IMR-90 (cell line): ENCODE measurements at regions not wholly inside any gene's neighbourhood (a gene's known extent, or its start where the extent isn't known, plus 50 kb on each side); places are given as distances from the start of the nearest gene placed in this dataset.

Source experiments
- ATAC-seq: fragments of 200-7000 bp; cut with Tn5 transposase; 2 replicates; pipeline ENCODE4 v1.9.1; 2020; ENCODE audit warnings: low read depth, mild to moderate bottlenecking, moderate library complexity
- BruUV-seq: library from RNA; stranded (reverse); fragments of 400-500 nt; replicated peaks from 2 replicates; lab custom pipeline; 2021; lab: Mats Ljungman, UMichigan
- CTCF ChIA-PET: fragments of 300-600 bp; formaldehyde crosslinking; extraction: SDS; loops from one replicate; lab custom pipeline; 2021; ENCODE audit warnings: antibody characterized with exemption; lab: Yijun Ruan, JAX
- POLR2A ChIA-PET: fragments of 300-600 bp; sonication (Branson Sonifier 250); formaldehyde crosslinking; loops from one replicate; lab custom pipeline; 2022; ENCODE audit warnings: antibody characterized with exemption; ENCODE audit not compliant: unreplicated experiment; lab: Charles Lee
- DNase-seq: peaks from one replicate; pipeline ENCODE4 v3.0.0; 2013
- H2AFZ ChIP-seq: replicated peaks from 2 replicates; pipeline ENCODE3; 2013; ENCODE audit warnings: low read length, mild to moderate bottlenecking; ENCODE audit not compliant: poor library complexity
- H2AK5ac ChIP-seq: 2 replicates; pipeline ENCODE4 v1.6.1; 2013; ENCODE audit warnings: low read depth, low read length, inconsistent platforms
- H2AK9ac ChIP-seq: replicated peaks from 2 replicates; pipeline ENCODE3; 2013; ENCODE audit warnings: mild to moderate bottlenecking, low read depth, low read length, moderate library complexity; ENCODE audit not compliant: poor library complexity
- H2BK120ac ChIP-seq: 2 replicates; pipeline ENCODE4 v1.6.1; 2013; ENCODE audit warnings: low read depth, low read length, inconsistent platforms
- H2BK15ac ChIP-seq: 3 replicates; pipeline ENCODE4 v1.6.1; 2013; ENCODE audit warnings: low read depth, low read length, inconsistent platforms
- H2BK20ac ChIP-seq: 2 replicates; pipeline ENCODE4 v1.6.1; 2013; ENCODE audit warnings: low read depth, mild to moderate bottlenecking, inconsistent platforms, low read length, moderate library complexity
- H2BK5ac ChIP-seq: 2 replicates; pipeline ENCODE4 v1.6.1; 2013; ENCODE audit warnings: mild to moderate bottlenecking, low read depth, low read length, inconsistent platforms; ENCODE audit not compliant: poor library complexity, severe bottlenecking
- H3K14ac ChIP-seq: replicated peaks from 2 replicates; pipeline ENCODE4 v1.6.1; 2013; ENCODE audit warnings: low read depth, low read length, inconsistent platforms
- H3K18ac ChIP-seq: 2 replicates; pipeline ENCODE4 v1.6.1; 2013; ENCODE audit warnings: low read depth, low read length, control low read depth
- H3K23ac ChIP-seq: 2 replicates; pipeline ENCODE4 v1.6.1; 2013; ENCODE audit warnings: low read depth, low read length, inconsistent platforms
- H3K27ac ChIP-seq: 2 replicates; pipeline ENCODE4 v1.5.1; 2013; ENCODE audit warnings: mild to moderate bottlenecking, control low read depth, low read length; ENCODE audit not compliant: insufficient read depth
- H3K27me3 ChIP-seq: 2 replicates; pipeline ENCODE4 v1.6.1; 2013; ENCODE audit warnings: low read length; ENCODE audit not compliant: control insufficient read depth, insufficient read depth
- H3K36me3 ChIP-seq: 2 replicates; pipeline ENCODE4 v1.6.1; 2013; ENCODE audit warnings: low read length, mixed read lengths; ENCODE audit not compliant: control insufficient read depth, insufficient read depth
- H3K4ac ChIP-seq: 2 replicates; pipeline ENCODE4 v1.6.1; 2013; ENCODE audit warnings: low read depth, low read length, inconsistent platforms
- H3K4me1 ChIP-seq: 2 replicates; pipeline ENCODE4 v1.6.1; 2013; ENCODE audit warnings: low read length, mixed read lengths; ENCODE audit not compliant: control insufficient read depth, insufficient read depth
- H3K4me2 ChIP-seq: 2 replicates; pipeline ENCODE4 v1.6.1; 2013; ENCODE audit warnings: low read depth, mild to moderate bottlenecking, control low read depth, low read length, moderate library complexity
- H3K4me3 ChIP-seq: 2 replicates; pipeline ENCODE4 v1.5.1; 2013; ENCODE audit warnings: low read depth, mild to moderate bottlenecking, control low read depth, low read length, moderate library complexity; ENCODE audit not compliant: insufficient read depth
- H3K56ac ChIP-seq: 2 replicates; pipeline ENCODE4 v1.6.1; 2013; ENCODE audit warnings: low read length, inconsistent platforms; ENCODE audit not compliant: insufficient read depth; ENCODE audit errors: extremely low read depth
- H3K79me1 ChIP-seq, 2 experiments: 2 replicates each; pipeline ENCODE4 v1.6.1; 2013; ENCODE audit warnings: low read length in 2 of 2, inconsistent platforms in 1 of 2, low read depth in 1 of 2
- H3K9ac ChIP-seq: 2 replicates; pipeline ENCODE4 v1.6.1; 2013; ENCODE audit warnings: low read depth, low read length, control low read depth
- H3K9me1 ChIP-seq: 2 replicates; pipeline ENCODE4 v1.6.1; 2013; ENCODE audit warnings: low read length, inconsistent platforms; ENCODE audit not compliant: insufficient read depth
- H3K9me3 ChIP-seq: 2 replicates; pipeline ENCODE4 v1.6.1; 2013; ENCODE audit warnings: low read length; ENCODE audit not compliant: control insufficient read depth, insufficient read depth
- H4K20me1 ChIP-seq: 2 replicates; pipeline ENCODE4 v1.6.1; 2013; ENCODE audit warnings: low read length, inconsistent platforms; ENCODE audit not compliant: insufficient read depth
- H4K5ac ChIP-seq: 2 replicates; pipeline ENCODE4 v1.6.1; 2013; ENCODE audit warnings: mild to moderate bottlenecking, low read depth, low read length, control low read depth
- H4K8ac ChIP-seq, 2 experiments: 2 replicates each; pipeline ENCODE4 v1.6.1; 2013; ENCODE audit warnings: low read depth in 2 of 2, low read length in 2 of 2, control low read depth in 1 of 2, inconsistent platforms in 1 of 2
- H4K91ac ChIP-seq: 2 replicates; pipeline ENCODE4 v1.6.1; 2013; ENCODE audit warnings: low read depth, low read length, inconsistent platforms; ENCODE audit not compliant: insufficient read depth
- BHLHE40 ChIP-seq: fragments of 150-350 bp; IDR thresholded peaks from 2 replicates; pipeline ENCODE4 v1.6.1; 2016; ENCODE audit warnings: mild to moderate bottlenecking, low read depth, low read length
- CEBPB ChIP-seq: IDR thresholded peaks from 2 replicates; pipeline ENCODE4 v1.6.1; 2012; ENCODE audit warnings: low read depth, low read length, improper control_type of control experiment
- CHD1 ChIP-seq: IDR thresholded peaks from 2 replicates; pipeline ENCODE4 v1.6.1; 2012; ENCODE audit warnings: low read depth, low read length, improper control_type of control experiment
- FOS ChIP-seq: fragments of 150-350 bp; IDR thresholded peaks from 2 replicates; pipeline ENCODE4 v1.6.1; 2016; ENCODE audit warnings: low read depth, low read length
- MAFK ChIP-seq: IDR thresholded peaks from 2 replicates; pipeline ENCODE4 v1.6.1; 2012; ENCODE audit warnings: low read depth, low read length, improper control_type of control experiment
- MAZ ChIP-seq: IDR thresholded peaks from 2 replicates; pipeline ENCODE4 v1.6.1; 2012; ENCODE audit warnings: low read depth, mild to moderate bottlenecking, low read length, improper control_type of control experiment, moderate library complexity, borderline replicate concordance
- MXI1 ChIP-seq: IDR thresholded peaks from 2 replicates; pipeline ENCODE4 v1.6.1; 2012; ENCODE audit warnings: low read depth, mild to moderate bottlenecking, low read length, moderate library complexity, borderline replicate concordance
- NFE2L2 ChIP-seq: fragments of 150-350 bp; IDR thresholded peaks from 2 replicates; pipeline ENCODE4 v1.6.1; 2016; ENCODE audit warnings: low read depth, mild to moderate bottlenecking, low read length
- POLR2A ChIP-seq: IDR thresholded peaks from 2 replicates; pipeline ENCODE4 v1.6.1; 2012; ENCODE audit warnings: mild to moderate bottlenecking, low read depth, low read length
- RAD21 ChIP-seq: IDR thresholded peaks from 2 replicates; pipeline ENCODE4 v1.6.1; 2012; ENCODE audit warnings: low read length, improper control_type of control experiment
- RCOR1 ChIP-seq: IDR thresholded peaks from 2 replicates; pipeline ENCODE4 v1.6.1; 2012; ENCODE audit warnings: mild to moderate bottlenecking, low read length, improper control_type of control experiment; ENCODE audit not compliant: insufficient replicate concordance
- RFX5 ChIP-seq: IDR thresholded peaks from 2 replicates; pipeline ENCODE4 v1.8.0; 2012; ENCODE audit warnings: low read depth, mild to moderate bottlenecking, low read length, moderate library complexity
- SMC3 ChIP-seq: fragments of 150-350 bp; IDR thresholded peaks from 2 replicates; pipeline ENCODE4 v1.6.1; 2016; ENCODE audit warnings: low read depth, mild to moderate bottlenecking, antibody characterized with exemption, low read length, moderate library complexity
- WGBS, 2 experiments: methylation state at CpG; one replicate each; pipeline versions ENCODE4 v1.1.5 to v1.1.7; 2013; ENCODE audit warnings: missing lambda C conversion rate in 2 of 2; ENCODE audit not compliant: insufficient read length in 1 of 2; ENCODE audit errors: extremely low coverage in 2 of 2; 5-methylcytosine and 5-hydroxymethylcytosine counted together
- dilution Hi-C: fragments of 300-500 bp; cut with HindIII; formaldehyde crosslinking; loops from one replicate; pipeline ENCODE4 v1.14.3; 2018; ENCODE audit warnings: low sequenced_read_pairs; ENCODE audit not compliant: unreplicated experiment
- in situ Hi-C: fragments of 300-500 bp; cut with MboI; formaldehyde crosslinking; loops from 3 replicates; pipeline ENCODE4 v1.14.3; 2019; ENCODE audit warnings: low sequenced_read_pairs, inconsistent platforms, mixed read lengths
- intact Hi-C: fragments of 100-400 bp; cut with micrococcal nuclease; formaldehyde crosslinking; loops from 2 replicates; pipeline ENCODE4 v1.10.0; 2022
- TF ChIP-seq, protein P1 (sequence below): fragments of 150-350 bp; IDR thresholded peaks from 2 replicates; pipeline ENCODE4 v1.6.1; 2017; ENCODE audit warnings: mild to moderate bottlenecking, antibody characterized with exemption, low read length, low read depth
- TF ChIP-seq, protein P2 (sequence below): fragments of 150-350 bp; IDR thresholded peaks from 2 replicates; pipeline ENCODE4 v1.6.1; 2016; ENCODE audit warnings: low read depth, mild to moderate bottlenecking, low read length, moderate library complexity, borderline replicate concordance
- TF ChIP-seq, protein P3 (sequence below): conservative IDR thresholded peaks from 2 replicates; pipeline ENCODE4 v1.5.1; 2012; ENCODE audit warnings: mild to moderate bottlenecking, low read depth, low read length, improper control_type of control experiment

DNA sequence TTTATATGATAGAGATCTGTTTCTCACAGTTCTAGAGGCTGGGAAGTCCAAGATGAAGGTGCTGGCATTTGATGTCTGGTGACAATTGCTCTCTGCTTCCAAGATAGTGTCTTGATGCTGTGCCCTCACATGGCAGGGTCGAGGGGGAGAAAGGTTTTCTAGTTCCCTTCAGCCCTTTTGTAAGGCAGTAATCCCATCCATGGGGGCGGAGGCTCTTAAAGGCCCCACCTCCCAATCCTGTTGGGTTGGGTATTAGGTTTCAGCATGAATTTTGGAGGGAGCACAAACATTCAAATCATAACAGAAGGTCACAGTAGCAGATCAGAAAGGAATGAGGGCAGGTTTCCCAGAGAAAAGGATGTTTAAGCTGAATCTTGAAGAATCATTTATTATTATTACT lies 601.7 kb upstream of the ZNF717 start:
- H2BK15ac ChIP-seq: no peak overlapping the region
- no CpG with 5 or more reads among the region's 2 CpGs for WGBS, 2 experiments
- H3K4me2 ChIP-seq: no peak overlapping the region
- no peak overlapping the region for H2BK120ac ChIP-seq
- H3K56ac ChIP-seq: no peak overlapping the region
- H3K27ac ChIP-seq: no peak overlapping the region
- H2BK5ac ChIP-seq: no peak overlapping the region
- ATAC-seq (no peak), DNase-seq (no peak)
- peak overlapping the region; percentile 49 for H2AFZ ChIP-seq
- no peaks in the 10 kb centered on the region for H3K27me3 ChIP-seq
- no peak overlapping the region for H2BK20ac ChIP-seq
- H2AK9ac ChIP-seq: no peak overlapping the region
- no peaks in the 10 kb centered on the region for H4K20me1 ChIP-seq
- H3K4me3 ChIP-seq: no peak overlapping the region
- no peaks in the 10 kb centered on the region for H3K4me1 ChIP-seq
- no peak overlapping the region for H3K18ac ChIP-seq
- TF ChIP-seq CHD1: no peak
- TF ChIP-seq, protein P1, sequence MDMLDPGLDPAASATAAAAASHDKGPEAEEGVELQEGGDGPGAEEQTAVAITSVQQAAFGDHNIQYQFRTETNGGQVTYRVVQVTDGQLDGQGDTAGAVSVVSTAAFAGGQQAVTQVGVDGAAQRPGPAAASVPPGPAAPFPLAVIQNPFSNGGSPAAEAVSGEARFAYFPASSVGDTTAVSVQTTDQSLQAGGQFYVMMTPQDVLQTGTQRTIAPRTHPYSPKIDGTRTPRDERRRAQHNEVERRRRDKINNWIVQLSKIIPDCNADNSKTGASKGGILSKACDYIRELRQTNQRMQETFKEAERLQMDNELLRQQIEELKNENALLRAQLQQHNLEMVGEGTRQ: no peak
- TF ChIP-seq NFE2L2: no peak
- no peak for TF ChIP-seq MXI1
- TF ChIP-seq MAFK: no peak
- TF ChIP-seq RCOR1: no peak
- no peak for TF ChIP-seq MAZ
- TF ChIP-seq RFX5: no peak
- no peak for TF ChIP-seq BHLHE40
- no peak for TF ChIP-seq CEBPB
- TF ChIP-seq RAD21: no peak
- no peak for TF ChIP-seq POLR2A
- TF ChIP-seq, protein P2, sequence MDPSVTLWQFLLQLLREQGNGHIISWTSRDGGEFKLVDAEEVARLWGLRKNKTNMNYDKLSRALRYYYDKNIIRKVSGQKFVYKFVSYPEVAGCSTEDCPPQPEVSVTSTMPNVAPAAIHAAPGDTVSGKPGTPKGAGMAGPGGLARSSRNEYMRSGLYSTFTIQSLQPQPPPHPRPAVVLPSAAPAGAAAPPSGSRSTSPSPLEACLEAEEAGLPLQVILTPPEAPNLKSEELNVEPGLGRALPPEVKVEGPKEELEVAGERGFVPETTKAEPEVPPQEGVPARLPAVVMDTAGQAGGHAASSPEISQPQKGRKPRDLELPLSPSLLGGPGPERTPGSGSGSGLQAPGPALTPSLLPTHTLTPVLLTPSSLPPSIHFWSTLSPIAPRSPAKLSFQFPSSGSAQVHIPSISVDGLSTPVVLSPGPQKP: no peak
- TF ChIP-seq SMC3: no peak
- TF ChIP-seq, protein P3, sequence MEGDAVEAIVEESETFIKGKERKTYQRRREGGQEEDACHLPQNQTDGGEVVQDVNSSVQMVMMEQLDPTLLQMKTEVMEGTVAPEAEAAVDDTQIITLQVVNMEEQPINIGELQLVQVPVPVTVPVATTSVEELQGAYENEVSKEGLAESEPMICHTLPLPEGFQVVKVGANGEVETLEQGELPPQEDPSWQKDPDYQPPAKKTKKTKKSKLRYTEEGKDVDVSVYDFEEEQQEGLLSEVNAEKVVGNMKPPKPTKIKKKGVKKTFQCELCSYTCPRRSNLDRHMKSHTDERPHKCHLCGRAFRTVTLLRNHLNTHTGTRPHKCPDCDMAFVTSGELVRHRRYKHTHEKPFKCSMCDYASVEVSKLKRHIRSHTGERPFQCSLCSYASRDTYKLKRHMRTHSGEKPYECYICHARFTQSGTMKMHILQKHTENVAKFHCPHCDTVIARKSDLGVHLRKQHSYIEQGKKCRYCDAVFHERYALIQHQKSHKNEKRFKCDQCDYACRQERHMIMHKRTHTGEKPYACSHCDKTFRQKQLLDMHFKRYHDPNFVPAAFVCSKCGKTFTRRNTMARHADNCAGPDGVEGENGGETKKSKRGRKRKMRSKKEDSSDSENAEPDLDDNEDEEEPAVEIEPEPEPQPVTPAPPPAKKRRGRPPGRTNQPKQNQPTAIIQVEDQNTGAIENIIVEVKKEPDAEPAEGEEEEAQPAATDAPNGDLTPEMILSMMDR: no peak
- no peak for TF ChIP-seq FOS
- H3K9me1 ChIP-seq: no peaks in the 10 kb centered on the region
- H4K8ac ChIP-seq: no peak overlapping the region
- H3K4ac ChIP-seq: no peak overlapping the region
- H2AK5ac ChIP-seq: no peak overlapping the region
- H4K91ac ChIP-seq: no peak overlapping the region
- H3K9ac ChIP-seq: no peak overlapping the region
- no peaks in the 10 kb centered on the region for H3K9me3 ChIP-seq
- no peaks in the 10 kb centered on the region for H3K79me1 ChIP-seq
- no peak overlapping the region for H4K5ac ChIP-seq
- intact Hi-C loops (no loop called here), dilution Hi-C loops (no loop called here), in situ Hi-C loops (no loop called here)
- CTCF ChIA-PET: no interaction called here
- BruUV-seq: no TSS peak
- H3K14ac ChIP-seq: no peak overlapping the region
- POLR2A ChIA-PET: no interaction called here
- no peaks in the 10 kb centered on the region for H3K36me3 ChIP-seq
- no peak overlapping the region for H3K23ac ChIP-seq
